Superior temporal gyrus (tissue), 1 donor: ENCODE measurements at regions not wholly inside any gene's neighbourhood (a gene's known extent, or its start where the extent isn't known, plus 50 kb on each side); places are given as distances from the start of the nearest gene placed in this dataset.
A peak's percentile ranks its signal among the peaks of the same experiment; 100 is the strongest.
"Not testable (repeated sequence)": the region's sequence is repeated elsewhere in the genome, so short reads cannot be mapped to it uniquely, and the experiment has no call there.

Experiments used
- DNase-seq: peaks from one replicate; pipeline ENCODE4 v3.0.0-alpha.2; 2016; ENCODE audit errors: extremely low spot score

GRCh38 chr4:106524772-106525171, 156.2 kb upstream of the GIMD1 start:
- not testable (repeated sequence) for DNase-seq

- DNase-seq, result no peak
Observed at GRCh38 chr4:106522839-106523238, 154.3 kb upstream of the GIMD1 start.

- DNase-seq, result no peak
Observed at GRCh38 chr4:106512706-106513105, 144.1 kb upstream of the GIMD1 start.

GRCh38 chr4:106507440-106507839, 138.9 kb upstream of the GIMD1 start:
- no peak for DNase-seq

- DNase-seq, result no peak
Observed at GRCh38 chr4:106503116-106504050, 134.8 kb upstream of the GIMD1 start.

GRCh38 chr4:106502106-106502699, 133.6 kb upstream of the GIMD1 start:
- peak; percentile 49 for DNase-seq

- DNase-seq, result no peak
Observed at GRCh38 chr4:106497271-106497670, 128.7 kb upstream of the GIMD1 start.

GRCh38 chr4:106496061-106496460, 127.5 kb upstream of the GIMD1 start:
- DNase-seq, result no peak

GRCh38 chr4:106495476-106495875, 126.9 kb upstream of the GIMD1 start:
- no peak for DNase-seq

- no peak for DNase-seq
Observed at GRCh38 chr4:106494066-106494465, 125.5 kb upstream of the GIMD1 start.

GRCh38 chr4:106493086-106493485, 124.5 kb upstream of the GIMD1 start:
- DNase-seq, result no peak

- DNase-seq, result no peak
Observed at GRCh38 chr4:106486533-106486932, 118.0 kb upstream of the GIMD1 start.

GRCh38 chr4:106481801-106482200, 113.2 kb upstream of the GIMD1 start:
- DNase-seq, result no peak

- DNase-seq, result no peak
Observed at GRCh38 chr4:106478152-106478551, 109.6 kb upstream of the GIMD1 start.

GRCh38 chr4:106476741-106477140, 108.2 kb upstream of the GIMD1 start:
- DNase-seq, result no peak

- no peak for DNase-seq
Observed at GRCh38 chr4:106473515-106473914, 104.9 kb upstream of the GIMD1 start.

GRCh38 chr4:106471151-106471550, 102.6 kb upstream of the GIMD1 start:
- DNase-seq, result no peak

GRCh38 chr4:106463622-106464021, 95.0 kb upstream of the GIMD1 start:
- no peak for DNase-seq

- no peak for DNase-seq
Observed at GRCh38 chr4:106454581-106454980, 86.0 kb upstream of the GIMD1 start.

GRCh38 chr4:106454021-106454420, 85.4 kb upstream of the GIMD1 start:
- no peak for DNase-seq

GRCh38 chr4:106451091-106451490, 82.5 kb upstream of the GIMD1 start:
- DNase-seq, result no peak

GRCh38 chr4:106450249-106450648, 81.7 kb upstream of the GIMD1 start:
- DNase-seq, result no peak

GRCh38 chr4:106444557-106444956, 76.0 kb upstream of the GIMD1 start:
- DNase-seq, result no peak
